GM19397 (cell line): ENCODE measurements at regions not wholly inside any gene's neighbourhood (a gene's known extent, or its start where the extent isn't known, plus 50 kb on each side); places are given as distances from the start of the nearest gene placed in this dataset.

Experiments
- ATAC-seq: cut with Tn5 transposase; IDR thresholded peaks from one replicate; pipeline ENCODE4 v1.9.1; 2021; ENCODE audit warnings: mild to moderate bottlenecking, moderate library complexity; ENCODE audit not compliant: unreplicated experiment

- ATAC-seq, result no peak
Measured at GRCh38 chr3:22565393-22565792, 637.7 kb upstream of the UBE2E2 start.

GRCh38 chr3:22568285-22568684 is 634.8 kb upstream of the UBE2E2 start:
- ATAC-seq, result no peak

GRCh38 chr3:22569570-22569969 is 633.6 kb upstream of the UBE2E2 start:
- ATAC-seq, result no peak

- no peak for ATAC-seq
Measured at GRCh38 chr3:22581007-22581406, 622.1 kb upstream of the UBE2E2 start.

GRCh38 chr3:22582266-22582665 is 620.9 kb upstream of the UBE2E2 start:
- ATAC-seq, result no peak

GRCh38 chr3:22585504-22585903 is 617.6 kb upstream of the UBE2E2 start:
- ATAC-seq, result no peak

- no peak for ATAC-seq
Measured at GRCh38 chr3:22585911-22586310, 617.2 kb upstream of the UBE2E2 start.

GRCh38 chr3:22587446-22587845 is 615.7 kb upstream of the UBE2E2 start:
- no peak for ATAC-seq

GRCh38 chr3:22593638-22594037 is 609.5 kb upstream of the UBE2E2 start:
- ATAC-seq, result no peak

- ATAC-seq, result no peak
Measured at GRCh38 chr3:22594990-22595389, 608.1 kb upstream of the UBE2E2 start.

GRCh38 chr3:22606461-22606860 is 596.7 kb upstream of the UBE2E2 start:
- ATAC-seq, result no peak

GRCh38 chr3:22606938-22607337 is 596.2 kb upstream of the UBE2E2 start:
- ATAC-seq, result no peak

- no peak for ATAC-seq
Measured at GRCh38 chr3:22608093-22608492, 595.0 kb upstream of the UBE2E2 start.

GRCh38 chr3:22608721-22609120 is 594.4 kb upstream of the UBE2E2 start:
- ATAC-seq, result no peak

- no peak for ATAC-seq
Measured at GRCh38 chr3:22609139-22609538, 594.0 kb upstream of the UBE2E2 start.

- ATAC-seq, result no peak
Measured at GRCh38 chr3:22612927-22613326, 590.2 kb upstream of the UBE2E2 start.

- no peak for ATAC-seq
Measured at GRCh38 chr3:22615790-22616189, 587.3 kb upstream of the UBE2E2 start.

- no peak for ATAC-seq
Measured at GRCh38 chr3:22617372-22617771, 585.8 kb upstream of the UBE2E2 start.

GRCh38 chr3:22620498-22620897 is 582.6 kb upstream of the UBE2E2 start:
- no peak for ATAC-seq

- ATAC-seq, result no peak
Measured at GRCh38 chr3:22621205-22621809, 581.8 kb upstream of the UBE2E2 start.

- no peak for ATAC-seq
Measured at GRCh38 chr3:22627993-22628499, 575.1 kb upstream of the UBE2E2 start.

- no peak for ATAC-seq
Measured at GRCh38 chr3:22632536-22632935, 570.6 kb upstream of the UBE2E2 start.

- ATAC-seq, result no peak
Measured at GRCh38 chr3:22634433-22634832, 568.7 kb upstream of the UBE2E2 start.
